MCF 10A (cell line): ENCODE measurements at regions not wholly inside any gene's neighbourhood (a gene's known extent, or its start where the extent isn't known, plus 50 kb on each side); places are given as distances from the start of the nearest gene placed in this dataset.

Experiments
- BruUV-seq: library from RNA; stranded (reverse); fragments of 400-500 nt; replicated peaks from 2 replicates; lab custom pipeline; 2021; lab: Mats Ljungman, UMichigan
- CTCF ChIA-PET: fragments of 300-600 bp; sonication (Branson Sonifier 250); formaldehyde crosslinking; extraction: SDS; loops from one replicate; lab custom pipeline; 2021; ENCODE audit warnings: antibody characterized with exemption, inconsistent platforms; lab: Yijun Ruan, JAX
- POLR2A ChIA-PET: fragments of 300-600, 350-650 bp; sonication (Branson Sonifier 250); formaldehyde crosslinking; extraction: SDS; loops from one replicate; lab custom pipeline; 2020; ENCODE audit warnings: antibody characterized with exemption, inconsistent platforms; lab: Yijun Ruan, JAX
- DNase-seq: peaks from one replicate; pipeline ENCODE4 v3.0.0-alpha.2; 2018; ENCODE audit not compliant: unreplicated experiment
- H3K27ac Mint-ChIP-seq: one replicate; pipeline ENCODE4 v1.8.0; 2022; ENCODE audit warnings: mild to moderate bottlenecking, low read depth, mixed read lengths; ENCODE audit not compliant: unreplicated experiment
- H3K27me3 Mint-ChIP-seq: one replicate; pipeline ENCODE4 v1.8.0; 2022; ENCODE audit warnings: mixed read lengths; ENCODE audit not compliant: insufficient read depth, unreplicated experiment
- H3K36me3 Mint-ChIP-seq: one replicate; pipeline ENCODE4 v1.8.0; 2022; ENCODE audit warnings: mild to moderate bottlenecking, moderate library complexity, mixed read lengths; ENCODE audit not compliant: insufficient read depth, unreplicated experiment
- H3K4me1 Mint-ChIP-seq: one replicate; pipeline ENCODE4 v1.8.0; 2022; ENCODE audit warnings: mixed read lengths; ENCODE audit not compliant: insufficient read depth, unreplicated experiment
- H3K4me3 Mint-ChIP-seq: one replicate; pipeline ENCODE4 v1.8.0; 2022; ENCODE audit warnings: mild to moderate bottlenecking, moderate library complexity, mixed read lengths; ENCODE audit not compliant: unreplicated experiment
- H3K9me3 Mint-ChIP-seq: one replicate; pipeline ENCODE4 v1.8.0; 2022; ENCODE audit warnings: mixed read lengths; ENCODE audit not compliant: unreplicated experiment
- intact Hi-C: fragments of 100-400 bp; cut with micrococcal nuclease; formaldehyde crosslinking; loops from 2 replicates; pipeline ENCODE4 v1.14.1; 2022
- TF ChIP-seq, protein P1 (sequence below): fragments of 200-600 bp; IDR thresholded peaks from one replicate; pipeline ENCODE4 v1.8.0; 2022; ENCODE audit warnings: antibody characterized with exemption, mild to moderate bottlenecking; ENCODE audit not compliant: unreplicated experiment

GRCh38 chr1:244319283-244320132, 132.2 kb downstream of the ADSS2 start:
- Mint-ChIP-seq H3K9me3 (peaks cover 8% of the 10 kb centered on the region), H3K4me3 (no peak overlapping the region), H3K27ac (peak overlapping the region; percentile 39), H3K36me3 (peaks cover 7% of the 10 kb centered on the region), H3K27me3 (no peaks in the 10 kb centered on the region), H3K4me1 (peaks cover 25% of the 10 kb centered on the region)
- ChIA-PET CTCF (interaction anchor here (1.3 kb wide), 1 partner anchor 17 kb away, joined by 5 read pairs; no protein-coding TSS in a partner anchor), POLR2A (interaction anchor here (0.7 to 1.1 kb wide), 2 partner anchors 11 to 17 kb away, joined by 3 read pairs; no protein-coding TSS in a partner anchor)
- peak; percentile 91 for DNase-seq
- TF ChIP-seq, protein P1, sequence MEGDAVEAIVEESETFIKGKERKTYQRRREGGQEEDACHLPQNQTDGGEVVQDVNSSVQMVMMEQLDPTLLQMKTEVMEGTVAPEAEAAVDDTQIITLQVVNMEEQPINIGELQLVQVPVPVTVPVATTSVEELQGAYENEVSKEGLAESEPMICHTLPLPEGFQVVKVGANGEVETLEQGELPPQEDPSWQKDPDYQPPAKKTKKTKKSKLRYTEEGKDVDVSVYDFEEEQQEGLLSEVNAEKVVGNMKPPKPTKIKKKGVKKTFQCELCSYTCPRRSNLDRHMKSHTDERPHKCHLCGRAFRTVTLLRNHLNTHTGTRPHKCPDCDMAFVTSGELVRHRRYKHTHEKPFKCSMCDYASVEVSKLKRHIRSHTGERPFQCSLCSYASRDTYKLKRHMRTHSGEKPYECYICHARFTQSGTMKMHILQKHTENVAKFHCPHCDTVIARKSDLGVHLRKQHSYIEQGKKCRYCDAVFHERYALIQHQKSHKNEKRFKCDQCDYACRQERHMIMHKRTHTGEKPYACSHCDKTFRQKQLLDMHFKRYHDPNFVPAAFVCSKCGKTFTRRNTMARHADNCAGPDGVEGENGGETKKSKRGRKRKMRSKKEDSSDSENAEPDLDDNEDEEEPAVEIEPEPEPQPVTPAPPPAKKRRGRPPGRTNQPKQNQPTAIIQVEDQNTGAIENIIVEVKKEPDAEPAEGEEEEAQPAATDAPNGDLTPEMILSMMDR: no peak
- BruUV-seq: no TSS peak
- intact Hi-C loops: no loop called here

- peaks cover 7% of the 10 kb centered on the region for H3K36me3 Mint-ChIP-seq
- ChIA-PET CTCF (interaction anchor here (0.6 to 3.2 kb wide), 12 partner anchors 14 to 475 kb away, joined by 3 to 21 read pairs (median 4); no protein-coding TSS in a partner anchor), POLR2A (interaction anchor here (0.7 to 6.0 kb wide), 27 partner anchors 9 to 1067 kb away, joined by 3 to 67 read pairs (median 6); partner anchors contain the start of genes ADSS2, CEP170, COX20 and SDCCAG8)
- no TSS peak for BruUV-seq
- H3K4me1 Mint-ChIP-seq: peaks cover 50% of the 10 kb centered on the region
- peak overlapping the region; percentile 97 for H3K27ac Mint-ChIP-seq
- no peaks in the 10 kb centered on the region for H3K27me3 Mint-ChIP-seq
- TF ChIP-seq, protein P1: no peak
- peaks cover 8% of the 10 kb centered on the region for H3K9me3 Mint-ChIP-seq
- H3K4me3 Mint-ChIP-seq: no peak overlapping the region
- DNase-seq: no peak
- intact Hi-C loops: no loop called here
Measured at GRCh38 chr1:244322181-244322580, 129.5 kb downstream of the ADSS2 start.

- H3K4me3 Mint-ChIP-seq: peak overlapping the region; percentile 51
- BruUV-seq: no TSS peak
Measured at GRCh38 chr1:244322791-244323521, 128.8 kb downstream of the ADSS2 start.

More at GRCh38 chr1:244322791-244323521, 128.8 kb downstream of the ADSS2 start:
- intact Hi-C loops: loop anchor here (1.0 kb wide), 1 partner anchor 129 kb away; no protein-coding TSS in a partner anchor
- CTCF ChIA-PET: interaction anchor here (0.6 to 3.2 kb wide), 11 partner anchors 19 to 979 kb away, joined by 3 to 21 read pairs (median 4); no protein-coding TSS in a partner anchor
- TF ChIP-seq, protein P1: no peak
- POLR2A ChIA-PET: interaction anchor here (0.6 to 6.0 kb wide), 37 partner anchors 8 to 1068 kb away, joined by 3 to 67 read pairs (median 4); partner anchors contain the start of genes ADSS2, CEP170, COX20 and SDCCAG8
- Mint-ChIP-seq H3K36me3 (peaks cover 7% of the 10 kb centered on the region), H3K4me1 (peaks cover 50% of the 10 kb centered on the region), H3K27ac (peak overlapping the region; percentile 97), H3K9me3 (peaks cover 8% of the 10 kb centered on the region), H3K27me3 (no peaks in the 10 kb centered on the region)
- DNase-seq: peak; percentile 99
